Stimulated activated CD8-positive, alpha-beta memory T cell treated with anti-CD3 and anti-CD28 coated beads, Interleukin-4, amount 100 ng/mL, for 48 hours (primary cell): ENCODE measurements at regions not wholly inside any gene's neighbourhood (a gene's known extent, or its start where the extent isn't known, plus 50 kb on each side); places are given as distances from the start of the nearest gene placed in this dataset.
"Not testable (repeated sequence)": the region's sequence is repeated elsewhere in the genome, so short reads cannot be mapped to it uniquely, and the experiment has no call there.

Experiments
- DNase-seq: peaks from one replicate; pipeline ENCODE4 v3.0.0-alpha.2; 2020

DNA sequence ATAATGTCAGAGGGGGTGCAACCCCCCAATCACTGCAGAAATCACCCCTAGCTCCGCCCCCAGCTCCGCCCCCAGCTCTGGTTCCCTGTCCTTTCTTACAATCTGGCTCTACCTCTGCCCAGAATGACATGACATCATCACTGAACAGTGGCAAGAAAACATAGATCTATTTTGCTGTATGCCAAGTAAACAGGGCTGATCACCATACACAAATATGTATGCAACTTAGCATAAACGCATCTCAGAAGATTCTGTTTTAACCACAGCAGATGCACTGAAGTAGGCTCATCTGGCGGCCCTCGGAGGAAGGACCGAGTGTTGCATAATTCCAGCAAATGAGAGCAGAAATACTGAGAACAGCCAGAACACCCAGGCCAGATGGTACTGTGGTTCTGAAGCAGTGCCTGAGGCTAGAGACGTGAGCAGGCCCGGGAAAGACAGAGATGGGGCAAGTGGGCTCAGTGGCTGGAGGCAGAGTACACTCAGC lies 293.3 kb upstream of the KLF14 start:
- DNase-seq = peak; percentile 74

- DNase-seq = no peak
Observed at GRCh38 chr7:131028295-131028694, 294.3 kb upstream of the KLF14 start.

GRCh38 chr7:131029002-131029401 lies 295.0 kb upstream of the KLF14 start:
- DNase-seq = no peak

- DNase-seq = no peak
Observed at GRCh38 chr7:131031099-131031868, 296.4 kb upstream of the MKLN1 start.

GRCh38 chr7:131032786-131033185 lies 294.9 kb upstream of the MKLN1 start:
- DNase-seq = no peak

GRCh38 chr7:131034166-131034881 lies 293.4 kb upstream of the MKLN1 start:
- DNase-seq = no peak

DNA sequence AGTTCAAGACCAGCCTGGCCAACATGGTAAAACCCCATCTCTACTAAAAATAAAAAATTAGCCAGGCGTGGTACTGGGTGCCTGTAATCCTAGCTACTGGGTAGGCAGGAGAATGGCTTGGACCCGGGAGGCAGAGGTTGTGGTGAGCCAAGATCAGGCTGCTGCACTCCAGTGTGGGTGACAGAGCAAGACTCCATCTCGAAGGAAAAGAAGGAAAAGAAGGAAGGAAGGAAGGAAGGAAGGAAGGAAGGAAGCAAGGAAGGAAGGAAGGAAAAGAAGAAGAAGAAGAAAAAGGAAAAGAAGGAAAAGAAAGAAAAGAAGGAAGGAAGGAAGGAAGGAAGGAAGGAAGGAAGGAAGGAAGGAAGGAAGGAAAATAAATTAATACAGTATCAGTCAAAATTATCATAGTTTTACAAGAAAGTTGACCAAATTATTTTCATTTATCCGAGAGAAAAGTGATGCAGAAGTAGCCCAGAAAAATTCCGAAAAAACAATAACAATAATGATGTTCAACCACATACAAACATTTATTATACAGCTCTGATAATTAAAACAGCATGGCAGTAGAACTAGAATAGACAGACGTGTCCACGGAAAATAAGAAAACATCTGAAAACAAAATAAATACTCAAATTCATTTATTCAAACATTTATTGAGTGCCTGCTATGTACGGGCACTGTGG lies 292.4 kb upstream of the MKLN1 start:
- no peak for DNase-seq

DNA sequence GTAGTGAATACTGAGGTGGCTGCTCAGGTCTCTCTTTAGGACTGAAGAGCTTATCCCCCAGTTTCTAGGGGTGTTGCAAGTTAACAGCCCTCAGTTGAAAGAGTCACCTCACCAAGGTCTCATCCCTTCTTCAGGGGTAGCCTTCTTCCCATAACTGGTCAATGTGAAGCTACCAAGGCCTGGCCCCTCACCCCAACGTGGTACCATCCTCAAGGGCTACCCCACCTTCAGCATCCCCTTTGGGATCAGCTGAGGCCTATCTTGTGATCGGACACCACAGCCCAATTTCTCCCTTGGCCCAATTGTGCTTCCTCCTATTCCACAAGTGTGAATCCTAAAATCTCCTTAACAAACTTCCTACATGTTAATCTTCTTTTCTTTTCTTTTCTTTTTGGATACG lies 289.5 kb upstream of the MKLN1 start:
- DNase-seq = no peak

DNA sequence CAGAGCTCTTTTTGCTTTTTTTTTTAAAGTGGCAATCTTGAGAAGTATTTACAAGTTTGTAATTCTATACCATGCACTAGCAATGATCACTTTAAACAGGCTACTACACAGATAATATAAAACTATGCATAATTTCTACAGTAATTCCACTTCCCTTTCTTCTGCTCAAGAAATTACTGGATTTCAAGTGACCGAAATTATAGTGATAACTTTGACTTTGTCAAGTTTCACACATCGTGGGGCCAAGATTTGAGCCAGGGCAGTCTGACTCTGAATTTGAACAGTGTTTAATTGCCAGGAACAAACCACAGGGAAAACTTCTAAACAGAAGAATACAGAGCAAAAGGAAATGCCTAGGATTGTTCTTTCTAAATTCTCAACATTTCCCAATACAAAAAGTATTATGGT lies 288.3 kb upstream of the MKLN1 start:
- DNase-seq = no peak

DNA sequence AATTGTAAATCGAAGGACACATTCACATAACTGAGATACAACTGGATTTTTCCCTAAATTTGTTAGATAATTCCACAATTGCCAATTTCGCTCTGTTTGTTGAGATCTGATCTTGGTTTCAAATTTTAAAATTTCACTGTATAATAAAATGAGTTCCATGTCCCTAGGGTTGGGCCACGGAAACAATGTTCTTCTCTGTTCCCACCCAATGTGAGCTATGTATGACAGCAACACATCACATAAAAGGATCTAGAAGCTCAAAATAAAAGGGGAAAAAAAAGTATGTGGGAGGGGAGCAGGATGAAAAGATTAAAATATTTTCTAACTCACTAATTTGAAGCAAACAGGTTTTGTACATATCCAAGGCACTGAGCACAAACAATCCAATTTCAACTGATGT lies 287.8 kb upstream of the MKLN1 start:
- DNase-seq = no peak

DNA sequence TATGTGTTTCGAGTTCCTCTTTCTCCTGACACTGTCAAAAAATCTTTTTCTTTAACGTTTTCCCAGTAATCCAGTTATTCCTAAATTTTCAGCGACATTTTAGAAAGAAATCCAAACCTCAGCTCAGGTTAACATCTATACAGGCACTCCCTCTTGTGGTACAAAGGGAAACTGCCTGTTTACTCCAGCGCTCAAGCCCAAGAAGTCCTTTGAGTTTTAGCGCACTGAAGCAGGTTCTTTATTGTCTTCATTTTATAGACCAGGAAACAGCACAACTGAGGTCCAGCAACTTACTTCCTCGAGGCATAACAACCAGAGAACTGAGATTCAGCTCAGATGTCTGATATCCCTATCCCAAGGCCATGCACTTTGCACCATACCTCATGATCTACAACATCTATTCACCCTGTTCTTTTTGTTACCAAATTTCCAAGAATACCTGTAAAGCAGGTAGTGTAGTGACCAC lies 287.2 kb upstream of the MKLN1 start:
- peak; percentile 63 for DNase-seq

GRCh38 chr7:131041012-131041695 lies 286.5 kb upstream of the MKLN1 start:
- DNase-seq = not testable (repeated sequence)

DNA sequence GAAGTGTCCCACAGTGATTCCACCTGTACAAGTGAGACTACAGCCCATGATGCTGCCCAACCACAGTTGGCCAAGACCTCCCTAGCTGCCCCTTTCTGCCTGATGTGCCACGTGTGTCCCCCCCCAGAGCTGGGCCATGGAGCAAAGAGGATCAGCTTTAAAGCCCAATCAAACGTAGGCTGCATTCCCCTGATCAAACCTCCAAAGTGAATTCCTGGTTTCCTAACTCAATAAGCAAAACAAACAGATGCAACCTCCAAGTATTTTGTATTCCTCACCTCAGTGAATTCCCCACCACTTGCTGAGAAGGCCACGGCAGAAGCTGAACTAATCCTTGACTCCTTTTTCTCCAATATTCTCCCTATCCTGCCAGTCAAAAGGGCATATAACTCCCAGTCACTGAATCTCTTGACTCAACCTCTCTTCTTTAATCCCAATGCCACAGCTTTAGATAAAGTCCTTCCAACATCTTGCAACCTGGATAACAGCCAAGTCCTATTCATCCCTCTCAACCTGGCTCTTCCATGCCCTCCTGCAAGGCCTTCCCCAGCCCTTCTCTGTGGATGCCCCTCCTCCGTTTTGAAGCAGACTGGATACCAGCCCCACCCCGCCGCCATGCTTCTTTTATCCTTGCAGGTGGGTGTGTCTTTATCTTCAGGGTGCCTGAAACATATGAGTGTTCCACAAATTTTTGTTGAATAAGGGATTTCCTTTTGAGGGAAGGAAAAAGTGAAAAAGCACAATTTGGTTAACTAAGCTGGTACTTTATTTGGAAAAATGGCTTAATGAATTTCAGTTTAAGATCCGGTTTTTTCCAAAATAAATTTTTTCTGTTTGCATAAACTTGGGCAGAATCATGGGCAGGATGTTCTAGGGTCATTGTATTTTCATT lies 285.2 kb upstream of the MKLN1 start:
- DNase-seq = no peak

DNA sequence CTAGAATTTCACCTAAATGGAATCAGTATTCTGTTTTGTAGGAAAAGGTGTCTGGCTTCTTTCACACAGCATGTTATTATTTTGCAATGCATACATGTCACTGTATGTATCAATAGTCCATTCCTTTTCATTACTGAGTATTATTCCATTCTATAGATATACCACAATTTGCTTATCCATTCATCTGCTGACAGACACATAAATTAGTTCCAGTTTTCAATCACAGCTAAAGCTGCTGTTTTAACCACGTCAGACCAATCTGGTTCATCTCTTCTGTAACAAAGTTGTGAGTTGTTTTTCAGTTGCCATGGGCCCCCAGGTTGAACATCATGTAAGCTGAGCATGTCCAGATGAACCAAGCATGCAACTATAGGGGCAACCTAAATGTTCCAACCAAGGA lies 282.1 kb upstream of the MKLN1 start:
- no peak for DNase-seq

DNA sequence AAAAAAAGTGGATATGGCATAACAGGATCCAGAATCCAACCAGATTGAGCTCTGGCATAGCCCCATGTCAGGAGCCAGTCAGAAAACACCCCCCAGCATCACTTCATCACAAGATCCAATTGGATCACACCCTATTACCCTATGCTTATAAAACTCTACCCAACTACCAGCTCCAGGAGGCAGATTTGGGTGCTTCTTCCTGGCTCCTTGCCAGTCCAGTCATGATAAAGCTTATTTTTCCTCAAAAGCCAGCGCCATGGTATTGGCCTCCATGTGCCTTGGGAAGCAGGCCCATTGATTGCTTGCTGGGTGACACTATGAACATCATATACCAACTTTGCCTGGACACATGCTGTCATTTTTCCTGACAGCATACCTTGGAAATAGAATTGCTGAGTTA lies 281.4 kb upstream of the MKLN1 start:
- no peak for DNase-seq

- no peak for DNase-seq
Observed at GRCh38 chr7:131047651-131048304, 279.9 kb upstream of the MKLN1 start.

- no peak for DNase-seq
Observed at GRCh38 chr7:131051304-131051703, 276.4 kb upstream of the MKLN1 start.

DNA sequence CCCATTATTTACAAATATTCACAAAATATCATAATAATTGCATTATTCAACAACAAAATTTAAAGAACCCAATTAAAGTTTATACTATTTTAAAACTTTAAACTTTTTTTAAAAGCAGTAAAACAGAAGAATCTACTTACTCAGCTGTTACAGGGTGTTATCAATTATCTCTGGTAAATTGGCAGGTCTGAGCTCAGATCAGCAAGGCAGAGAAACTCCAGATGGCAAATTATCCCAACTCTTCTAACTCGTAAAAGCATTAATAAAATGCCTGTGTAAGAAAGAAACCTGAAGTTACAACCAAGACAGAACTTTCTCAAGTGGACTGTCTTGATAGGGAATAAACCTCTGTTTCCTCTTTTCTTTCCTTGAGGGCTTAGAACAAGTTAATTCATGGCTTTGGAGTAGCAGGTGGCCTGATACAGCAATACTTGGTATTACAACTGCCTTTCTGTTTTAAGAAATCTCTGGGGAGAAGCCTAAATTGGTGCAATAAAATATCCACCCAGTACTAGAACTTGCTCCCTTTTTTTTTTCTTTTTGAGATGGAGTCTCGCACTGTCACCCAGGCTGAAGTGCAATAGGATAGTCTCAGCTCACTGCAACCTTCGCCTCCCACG lies 275.3 kb upstream of the MKLN1 start:
- no peak for DNase-seq

- DNase-seq = no peak
Observed at GRCh38 chr7:131056007-131056406, 271.7 kb upstream of the MKLN1 start.

DNA sequence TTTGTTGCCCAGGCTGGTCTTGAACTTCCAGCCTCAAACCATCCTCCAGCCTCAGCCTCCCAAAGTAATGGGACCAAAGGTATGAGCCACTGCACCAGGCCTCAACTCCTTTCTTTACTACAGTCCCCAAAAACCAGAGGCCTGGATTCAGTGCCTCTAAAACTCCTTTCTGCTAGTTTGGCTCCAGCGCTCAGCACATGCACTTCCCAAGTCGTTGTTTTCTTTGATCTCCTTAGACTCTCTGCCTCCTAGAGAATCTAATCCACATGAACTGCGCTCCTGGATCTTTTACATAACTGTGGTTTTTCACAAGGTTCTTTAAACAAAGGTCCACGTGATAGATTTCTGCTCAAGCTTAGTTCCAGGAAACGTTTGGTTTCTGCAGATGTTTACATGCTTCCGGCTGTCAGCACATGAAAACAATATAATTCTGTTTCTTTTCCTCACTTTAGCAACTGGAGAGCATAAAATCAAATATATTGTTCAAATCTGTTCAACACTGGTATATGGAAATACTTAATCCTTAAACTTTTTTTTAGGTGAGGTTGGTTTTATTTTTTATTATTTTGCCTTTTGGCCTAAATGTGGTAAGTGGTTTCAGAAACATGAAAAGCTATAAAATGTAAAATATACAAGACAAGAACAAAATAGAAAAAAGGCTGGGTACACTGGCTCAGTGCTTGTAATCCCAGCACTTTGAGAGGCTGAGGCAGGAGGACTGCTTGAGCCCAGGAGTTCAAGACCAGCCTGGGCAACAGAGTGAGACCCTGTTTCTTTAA lies 270.5 kb upstream of the MKLN1 start:
- no peak for DNase-seq
